ENCODE measurements at regions not wholly inside any gene's neighbourhood (a gene's known extent, or its start where the extent isn't known, plus 50 kb on each side); places are given as distances from the start of the nearest gene placed in this dataset.
A peak's percentile ranks its signal among the peaks of the same experiment; 100 is the strongest.

GRCh38 chr10:78982726-78983125 lies 86.0 kb upstream of the ZMIZ1 start:
- no peak overlapping the region for H3K4me3 ChIP-seq (ENCODE audit: low read depth, low read length)
- DNase-seq (ENCODE audit: low read depth), result no peak
- no peak for TF ChIP-seq CTCF (IDR thresholded peaks at IDR 0.05; ENCODE audit: insufficient read depth, low read depth, low read length)

GRCh38 chr10:78983608-78984007 lies 85.2 kb upstream of the ZMIZ1 start:
- no peak for TF ChIP-seq CTCF (IDR thresholded peaks at IDR 0.05; ENCODE audit: insufficient read depth, low read depth, low read length)
- no peak for DNase-seq (ENCODE audit: low read depth)
- no peak overlapping the region for H3K4me3 ChIP-seq (ENCODE audit: low read depth, low read length)

- DNase-seq (ENCODE audit: low read depth), result peak; percentile 80
Measured at GRCh38 chr10:78985973-78986818, 82.6 kb upstream of the ZMIZ1 start.

GRCh38 chr10:78991187-78991586 lies 77.6 kb upstream of the ZMIZ1 start:
- DNase-seq (ENCODE audit: low read depth), result no peak
- H3K4me3 ChIP-seq (ENCODE audit: low read depth, low read length), result no peak overlapping the region
- TF ChIP-seq CTCF (IDR thresholded peaks at IDR 0.05; ENCODE audit: insufficient read depth, low read depth, low read length), result no peak

More at GRCh38 chr10:78985973-78986818, 82.6 kb upstream of the ZMIZ1 start:
- TF ChIP-seq CTCF (IDR thresholded peaks at IDR 0.05; ENCODE audit: insufficient read depth, low read depth, low read length), result no peak
- H3K4me3 ChIP-seq (ENCODE audit: low read depth, low read length), result no peak overlapping the region

GRCh38 chr10:78992333-78992732 lies 76.4 kb upstream of the ZMIZ1 start:
- H3K4me3 ChIP-seq (ENCODE audit: low read depth, low read length), result no peak overlapping the region
- no peak for DNase-seq (ENCODE audit: low read depth)
- TF ChIP-seq CTCF (IDR thresholded peaks at IDR 0.05; ENCODE audit: insufficient read depth, low read depth, low read length), result no peak

GRCh38 chr10:78993261-78993945 lies 75.4 kb upstream of the ZMIZ1 start:
- TF ChIP-seq CTCF (IDR thresholded peaks at IDR 0.05; ENCODE audit: insufficient read depth, low read depth, low read length), result no peak
- DNase-seq (ENCODE audit: low read depth), result no peak
- no peak overlapping the region for H3K4me3 ChIP-seq (ENCODE audit: low read depth, low read length)

All from fibroblast of villous mesenchyme (primary cell).